Endothelial cell of umbilical vein (primary cell): ENCODE measurements at regions not wholly inside any gene's neighbourhood (a gene's known extent, or its start where the extent isn't known, plus 50 kb on each side); places are given as distances from the start of the nearest gene placed in this dataset.

ENCODE experiments used
- BruUV-seq: library from RNA; stranded (reverse); fragments of 400-500 nt; replicated peaks from 2 replicates; lab custom pipeline; 2021; lab: Mats Ljungman, UMichigan
- CTCF ChIA-PET: fragments of 300-600, 350-600 bp; sonication (Branson Sonifier 250); formaldehyde crosslinking; loops from one replicate; lab custom pipeline; 2021; ENCODE audit warnings: antibody characterized with exemption, inconsistent platforms; lab: Charles Lee
- POLR2A ChIA-PET: fragments of 300-600, 350-600 bp; sonication (Branson Sonifier 250); formaldehyde crosslinking; loops from one replicate; lab custom pipeline; 2021; ENCODE audit warnings: antibody characterized with exemption, inconsistent platforms; lab: Charles Lee
- DNase-seq: peaks from one replicate; pipeline ENCODE4 v3.0.0-alpha.2; 2011; ENCODE audit warnings: low read depth, low spot score
- FAIRE-seq: peaks from 2 replicates; lab custom pipeline; 2011; peaks lifted over from hg19 to GRCh38; lab: Jason Lieb, UNC
- H2AFZ ChIP-seq: 2 replicates; pipeline ENCODE4 v1.6.0; 2012; ENCODE audit warnings: low read depth, low read length, control low read depth, inconsistent platforms
- H3K27ac ChIP-seq: 2 replicates; pipeline ENCODE4 v1.5.1; 2011; ENCODE audit warnings: low read depth, mild to moderate bottlenecking, control low read depth, low read length, moderate library complexity; ENCODE audit not compliant: insufficient read depth
- H3K27me3 ChIP-seq, 2 experiments: 2 replicates each; pipeline versions ENCODE4 v1.6.0 to v1.6.1; 2011; ENCODE audit warnings: low read length in 2 of 2, mixed read lengths in 1 of 2; ENCODE audit not compliant: control insufficient read depth in 2 of 2, insufficient read depth in 2 of 2
- H3K36me3 ChIP-seq, 2 experiments: 2 replicates in 1 of 2; 3 replicates in 1 of 2; pipeline ENCODE4 v1.5.1; 2011; ENCODE audit warnings: low read length in 2 of 2, mild to moderate bottlenecking in 1 of 2, moderate library complexity in 1 of 2; ENCODE audit not compliant: control insufficient read depth in 2 of 2, insufficient read depth in 2 of 2; ENCODE audit errors: extremely low read depth in 1 of 2
- H3K4me1 ChIP-seq: 3 replicates; pipeline ENCODE4 v1.5.1; 2011; ENCODE audit warnings: mild to moderate bottlenecking, low read length; ENCODE audit not compliant: control insufficient read depth, insufficient read depth; ENCODE audit errors: extremely low read depth
- H3K4me2 ChIP-seq: 2 replicates; pipeline ENCODE4 v1.6.1; 2011; ENCODE audit warnings: low read length, control low read depth, mixed read lengths; ENCODE audit not compliant: insufficient read depth
- H3K4me3 ChIP-seq, 3 experiments: fragments of 200-600 bp in 1 of 3; sonication (generic), shearing (Covaris generic) in 1 of 3; replicated peaks in 1 of 3; 2 replicates each; pipeline ENCODE4 v1.5.1; 2011 to 2016; ENCODE audit warnings: control low read depth in 3 of 3, low read length in 3 of 3, mild to moderate bottlenecking in 2 of 3, inconsistent platforms in 1 of 3, low read depth in 1 of 3, moderate library complexity in 1 of 3; ENCODE audit not compliant: insufficient read depth in 1 of 3
- H3K79me2 ChIP-seq: 2 replicates; pipeline ENCODE4 v1.6.0; 2012; ENCODE audit warnings: low read length, inconsistent platforms; ENCODE audit not compliant: control insufficient read depth, insufficient read depth
- H3K9ac ChIP-seq: replicated peaks from 2 replicates; pipeline ENCODE3; 2011; ENCODE audit warnings: low read length, control low read depth; ENCODE audit not compliant: insufficient read depth; ENCODE audit errors: extremely low read depth
- H3K9me1 ChIP-seq: replicated peaks from 3 replicates; pipeline ENCODE4 v1.6.0; 2011; ENCODE audit warnings: mild to moderate bottlenecking, low read length; ENCODE audit not compliant: control insufficient read depth, insufficient read depth; ENCODE audit errors: extremely low read depth
- H3K9me3 ChIP-seq: replicated peaks from 2 replicates; pipeline ENCODE4 v1.5.1; 2012; ENCODE audit warnings: low read length, inconsistent platforms; ENCODE audit not compliant: control insufficient read depth, insufficient read depth
- H4K20me1 ChIP-seq: replicated peaks from 2 replicates; pipeline ENCODE3; 2011; ENCODE audit warnings: mild to moderate bottlenecking, low read length; ENCODE audit not compliant: control insufficient read depth, insufficient read depth; ENCODE audit errors: extremely low read depth
- CTCF ChIP-seq, 2 donors: IDR thresholded peaks; 1 replicate in 1 of 2; 2 replicates in 1 of 2; pipeline ENCODE4 v1.5.1; 2011; ENCODE audit warnings: low read length in 2 of 2, mild to moderate bottlenecking in 2 of 2, moderate library complexity in 2 of 2, control low read depth in 1 of 2, inconsistent platforms in 1 of 2, low read depth in 1 of 2; ENCODE audit not compliant: insufficient read depth in 1 of 2; ENCODE audit errors: extremely low read depth in 1 of 2
- EZH2 ChIP-seq: IDR thresholded peaks from 2 replicates; pipeline ENCODE4 v1.6.1; 2012; ENCODE audit warnings: borderline replicate concordance, low read depth, mild to moderate bottlenecking, moderate library complexity, low read length, inconsistent platforms; ENCODE audit not compliant: severe bottlenecking
- FOS ChIP-seq: IDR thresholded peaks from 2 replicates; pipeline ENCODE4 v1.6.1; 2011; ENCODE audit warnings: mild to moderate bottlenecking, low read length, moderate library complexity, borderline replicate concordance; ENCODE audit not compliant: insufficient read depth
- GATA2 ChIP-seq: IDR thresholded peaks from 2 replicates; pipeline ENCODE4 v1.7.0; 2011; ENCODE audit warnings: low read depth, mild to moderate bottlenecking, moderate library complexity, mixed read lengths, low read length; ENCODE audit not compliant: insufficient read length, insufficient read depth
- JUN ChIP-seq: IDR thresholded peaks from 2 replicates; pipeline ENCODE4 v1.6.1; 2011; ENCODE audit warnings: borderline replicate concordance, low read depth; ENCODE audit not compliant: insufficient read length, insufficient read depth
- MAX ChIP-seq: IDR thresholded peaks from 2 replicates; pipeline ENCODE4 v1.6.1; 2011; ENCODE audit not compliant: insufficient read depth, insufficient read length
- MYC ChIP-seq: IDR thresholded peaks from one replicate; pipeline ENCODE4 v1.6.1; 2011; ENCODE audit warnings: mild to moderate bottlenecking, low read depth, low read length
- POLR2A ChIP-seq: IDR thresholded peaks from 2 replicates; pipeline ENCODE4 v1.6.1; 2012; ENCODE audit warnings: low read depth, mild to moderate bottlenecking, control low read depth, low read length
- POLR2AphosphoS5 ChIP-seq: IDR thresholded peaks from 2 replicates; pipeline ENCODE4 v1.6.1; 2012; ENCODE audit warnings: low read depth, mild to moderate bottlenecking, control low read depth, low read length, moderate library complexity; ENCODE audit not compliant: insufficient read depth
- dilution Hi-C: fragments of 300-500 bp; cut with MboI; formaldehyde crosslinking; loops from one replicate; pipeline ENCODE4 v1.15.0; 2019; ENCODE audit warnings: low sequenced_read_pairs; ENCODE audit not compliant: extremely low pct_ligation_motif_present
- intact Hi-C: fragments of 100-400 bp; cut with micrococcal nuclease; formaldehyde crosslinking; loops from one replicate; pipeline ENCODE4 v1.10.0; 2022

- Histone ChIP-seq H3K79me2 (no peaks in the 10 kb centered on the region), H4K20me1 (no peaks in the 10 kb centered on the region), H3K27me3 (no peaks in the 10 kb centered on the region), H3K9ac (no peak overlapping the region), H3K9me3 (no peaks in the 10 kb centered on the region), H3K4me1 (no peaks in the 10 kb centered on the region), H3K4me3 (no peak overlapping the region), H3K27ac (no peak overlapping the region), H3K9me1 (no peaks in the 10 kb centered on the region), H3K4me2 (no peak overlapping the region), H2AFZ (no peak overlapping the region), H3K36me3 (no peaks in the 10 kb centered on the region)
- FAIRE-seq, result no peak
- no peak for TF ChIP-seq MYC
- TF ChIP-seq POLR2A, result no peak
- no peak for TF ChIP-seq FOS
- no peak for TF ChIP-seq GATA2
- TF ChIP-seq MAX, result no peak
- TF ChIP-seq POLR2AphosphoS5, result no peak
- no peak for TF ChIP-seq CTCF (IDR thresholded peaks at IDR 0.05; ENCODE audit: extremely low read depth in 1 of 2, insufficient read depth in 1 of 2, low read depth in 1 of 2, low read length in 2 of 2)
- TF ChIP-seq EZH2, result no peak
- TF ChIP-seq JUN, result no peak
- DNase-seq, result no peak
- intact Hi-C loops, result no loop called here
- dilution Hi-C loops, result no loop called here
- CTCF ChIA-PET, result interaction anchor here (0.9 to 1.5 kb wide), 4 partner anchors 12 to 212 kb away, joined by 3 to 4 read pairs (median 3); no protein-coding TSS in a partner anchor
- POLR2A ChIA-PET, result no interaction called here
- no TSS peak for BruUV-seq
Measured at GRCh38 chr16:85447693-85448313, 165.3 kb upstream of the GSE1 start.
